Thyroid gland (tissue), 4 donors: ENCODE measurements at regions not wholly inside any gene's neighbourhood (a gene's known extent, or its start where the extent isn't known, plus 50 kb on each side); places are given as distances from the start of the nearest gene placed in this dataset.

Experiments used
- DNase-seq, 2 donors: peaks; one replicate each; pipeline ENCODE4 v3.0.0-alpha.2; 2019
- H3K27ac ChIP-seq, 3 donors: fragments of 200-600 bp; sonication (generic); 1 replicate in 2 of 3; 2 replicates in 1 of 3; pipeline ENCODE4 v1.5.1; 2016 to 2019; ENCODE audit warnings: mild to moderate bottlenecking in 1 of 3, moderate library complexity in 1 of 3
- H3K27me3 ChIP-seq: fragments of 200-600 bp; sonication (generic); one replicate; pipeline ENCODE4 v1.5.1; 2019
- H3K36me3 ChIP-seq, 2 donors: fragments of 200-600 bp; sonication (generic); one replicate each; pipeline ENCODE4 v1.5.1; 2016 to 2019
- H3K4me1 ChIP-seq, 2 donors: fragments of 200-600 bp; sonication (generic); one replicate each; pipeline ENCODE4 v1.5.1; 2017 to 2019
- H3K4me3 ChIP-seq, 3 donors: fragments of 200-600 bp; sonication (generic); replicated peaks in 1 of 3; 1 replicate in 2 of 3; 2 replicates in 1 of 3; pipeline ENCODE4 v1.5.1; 2016; ENCODE audit warnings: mild to moderate bottlenecking in 1 of 3
- H3K9me3 ChIP-seq: fragments of 200-600 bp; sonication (generic); one replicate; pipeline ENCODE4 v1.5.1; 2017
- CTCF ChIP-seq, 6 experiments: fragments of 200-600 bp in 3 of 6; fragments of 450-650 bp in 3 of 6; sonication (generic) in 3 of 6; IDR thresholded peaks; one replicate each; pipeline ENCODE4 v1.5.1; 2016 to 2019; ENCODE audit warnings: antibody characterized with exemption in 6 of 6, mild to moderate bottlenecking in 2 of 6, inconsistent platforms in 1 of 6, moderate library complexity in 1 of 6
- POLR2A ChIP-seq, 2 donors: fragments of 450-650 bp; IDR thresholded peaks; one replicate each; pipeline ENCODE4 v1.6.1; 2017; ENCODE audit warnings: antibody characterized with exemption in 2 of 2, mild to moderate bottlenecking in 2 of 2, moderate library complexity in 1 of 2
- WGBS, 2 donors: methylation state at CpG; one replicate each; pipeline ENCODE4 v1.1.5; 2017; 5-methylcytosine and 5-hydroxymethylcytosine counted together
- intact Hi-C: fragments of 100-400 bp; cut with DNase I; formaldehyde crosslinking; loops from one replicate; pipeline ENCODE4 v1.15.1; 2023

DNA sequence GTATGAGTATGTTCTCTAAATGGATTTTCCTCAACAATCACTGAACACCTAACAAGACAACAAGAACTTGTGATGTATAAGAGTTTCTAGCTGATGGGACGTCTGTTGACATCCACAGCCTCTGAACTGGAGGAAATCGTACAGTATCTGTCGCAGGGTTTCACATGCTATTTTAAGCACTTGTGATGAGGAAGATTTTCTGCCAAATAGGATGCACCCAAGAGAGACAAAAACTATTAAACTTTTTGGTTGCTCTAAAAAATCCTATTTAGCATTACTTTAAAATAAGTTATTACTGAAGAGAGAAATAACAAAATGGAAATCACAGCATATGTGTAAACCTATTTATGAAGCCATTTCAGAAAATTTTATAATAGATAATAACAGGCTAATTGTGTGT is 356.1 kb upstream of the SLC7A11 start:
- Histone ChIP-seq H3K4me3 (no peak overlapping the region), H3K4me1 (no peaks in the 10 kb centered on the region), H3K36me3 (no peaks in the 10 kb centered on the region), H3K27me3 (no peaks in the 10 kb centered on the region), H3K27ac (no peak overlapping the region), H3K9me3 (no peaks in the 10 kb centered on the region)
- 48 to 60% methylated on average over 3 of the region's 3 CpGs for WGBS, 2 donors
- intact Hi-C loops: no loop called here
- TF ChIP-seq POLR2A (IDR thresholded peaks at IDR 0.05) (no peak), CTCF (IDR thresholded peaks at IDR 0.05) (no peak)
- DNase-seq: no peak

GRCh38 chr4:138596896-138597295 is 354.7 kb upstream of the SLC7A11 start:
- H3K9me3 ChIP-seq: no peaks in the 10 kb centered on the region
- 61 to 68% methylated on average over 2 of the region's 2 CpGs for WGBS, 2 donors
- intact Hi-C loops: no loop called here
- no peak for DNase-seq
- TF ChIP-seq CTCF (IDR thresholded peaks at IDR 0.05) (no peak), POLR2A (IDR thresholded peaks at IDR 0.05) (no peak)
- no peaks in the 10 kb centered on the region for H3K36me3 ChIP-seq
- no peak overlapping the region for H3K27ac ChIP-seq
- H3K4me1 ChIP-seq: no peaks in the 10 kb centered on the region
- H3K27me3 ChIP-seq: no peaks in the 10 kb centered on the region
- no peak overlapping the region for H3K4me3 ChIP-seq

DNA sequence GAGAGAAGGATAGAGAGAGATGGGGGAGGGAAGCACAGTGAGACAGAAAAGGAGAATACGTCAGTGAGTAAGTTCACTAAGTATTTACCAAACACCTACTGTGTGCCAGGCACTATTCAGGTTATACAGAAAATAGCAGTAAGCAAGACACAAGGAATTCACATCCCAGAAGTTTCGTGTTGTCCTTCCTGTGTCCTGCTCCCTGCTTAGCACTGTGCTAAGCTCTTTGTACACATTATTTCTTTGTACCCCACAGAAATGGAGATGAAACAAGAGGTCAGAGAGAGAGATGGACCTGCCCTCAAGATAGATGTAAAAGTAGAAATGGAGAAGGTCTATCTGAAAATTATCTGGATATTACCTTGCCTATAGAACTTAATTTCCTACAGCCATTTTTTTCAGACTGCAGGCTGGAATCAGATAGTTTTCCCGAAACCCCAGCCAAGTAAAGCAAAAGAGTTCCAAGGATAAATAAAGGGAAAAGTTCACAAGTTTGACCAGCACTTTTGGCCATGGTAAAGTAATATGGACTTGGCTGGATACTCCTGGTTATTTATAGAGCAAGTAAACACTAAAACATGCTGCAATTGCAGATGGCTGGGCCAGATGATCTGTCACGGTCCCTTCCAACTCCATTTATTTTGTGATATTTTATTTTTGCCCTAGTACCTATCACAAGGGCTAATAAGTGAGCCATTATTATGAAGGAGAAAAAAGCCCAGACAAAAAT is 353.7 kb upstream of the SLC7A11 start:
- no peak overlapping the region for H3K4me3 ChIP-seq
- H3K4me1 ChIP-seq: no peaks in the 10 kb centered on the region
- DNase-seq: no peak
- intact Hi-C loops: no loop called here
- H3K27ac ChIP-seq: no peak overlapping the region
- WGBS, 2 donors: 67% methylated on average over 4 of the region's 4 CpGs
- no peaks in the 10 kb centered on the region for H3K9me3 ChIP-seq
- no peaks in the 10 kb centered on the region for H3K36me3 ChIP-seq
- TF ChIP-seq POLR2A (IDR thresholded peaks at IDR 0.05) (no peak), CTCF (IDR thresholded peaks at IDR 0.05) (no peak)
- no peaks in the 10 kb centered on the region for H3K27me3 ChIP-seq

- DNase-seq: no peak
- intact Hi-C loops: no loop called here
- Histone ChIP-seq H3K4me1 (no peaks in the 10 kb centered on the region), H3K27ac (no peak overlapping the region), H3K4me3 (no peak overlapping the region), H3K9me3 (no peaks in the 10 kb centered on the region), H3K27me3 (no peaks in the 10 kb centered on the region), H3K36me3 (no peaks in the 10 kb centered on the region)
- TF ChIP-seq POLR2A (IDR thresholded peaks at IDR 0.05): no peak
- no peak for TF ChIP-seq CTCF (IDR thresholded peaks at IDR 0.05)
- WGBS, 2 donors: 85 to 88% methylated on average over 2 of the region's 2 CpGs
Measured at GRCh38 chr4:138595171-138595570, 353.0 kb upstream of the SLC7A11 start.

DNA sequence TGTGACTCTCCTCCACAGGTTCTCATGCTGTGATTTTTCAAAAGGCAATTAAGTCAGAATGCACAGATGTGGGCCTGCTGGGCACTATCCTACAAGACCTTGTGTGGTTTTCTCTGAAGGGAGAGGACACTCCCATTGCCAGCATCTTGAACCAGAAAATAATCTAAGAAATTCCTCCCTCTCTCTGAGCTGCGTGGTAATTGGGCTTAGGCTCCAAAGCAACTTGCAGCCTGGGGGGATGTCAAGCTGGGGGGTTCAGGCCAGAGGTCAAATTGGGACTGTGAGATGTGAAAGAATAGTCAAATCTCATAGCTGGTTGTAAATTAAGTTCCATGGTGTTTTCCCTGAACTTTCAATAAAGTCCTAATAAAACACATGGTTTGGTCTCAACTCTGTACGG is 350.6 kb upstream of the SLC7A11 start:
- Histone ChIP-seq H3K36me3 (no peaks in the 10 kb centered on the region), H3K27me3 (no peaks in the 10 kb centered on the region), H3K27ac (no peak overlapping the region), H3K4me1 (no peaks in the 10 kb centered on the region), H3K4me3 (no peak overlapping the region), H3K9me3 (no peaks in the 10 kb centered on the region)
- intact Hi-C loops: no loop called here
- no peak for DNase-seq
- TF ChIP-seq POLR2A (IDR thresholded peaks at IDR 0.05) (no peak), CTCF (IDR thresholded peaks at IDR 0.05) (no peak)
- 83 to 84% methylated on average over 2 of the region's 2 CpGs for WGBS, 2 donors
